MM.1S (cell line): ENCODE measurements at regions not wholly inside any gene's neighbourhood (a gene's known extent, or its start where the extent isn't known, plus 50 kb on each side); places are given as distances from the start of the nearest gene placed in this dataset.

Experiments used
- EZH2phosphoT487 ChIP-seq: fragments of 300-600 bp; sonication (generic); IDR thresholded peaks from 2 replicates; pipeline ENCODE4 v1.6.1; 2018; ENCODE audit warnings: antibody characterized with exemption, low read length
- TF ChIP-seq, protein P1 (sequence below): fragments of 300-600 bp; sonication (generic); IDR thresholded peaks from 2 replicates; pipeline ENCODE4 v1.5.1; 2016; ENCODE audit warnings: antibody characterized with exemption, low read length, mixed read lengths

DNA sequence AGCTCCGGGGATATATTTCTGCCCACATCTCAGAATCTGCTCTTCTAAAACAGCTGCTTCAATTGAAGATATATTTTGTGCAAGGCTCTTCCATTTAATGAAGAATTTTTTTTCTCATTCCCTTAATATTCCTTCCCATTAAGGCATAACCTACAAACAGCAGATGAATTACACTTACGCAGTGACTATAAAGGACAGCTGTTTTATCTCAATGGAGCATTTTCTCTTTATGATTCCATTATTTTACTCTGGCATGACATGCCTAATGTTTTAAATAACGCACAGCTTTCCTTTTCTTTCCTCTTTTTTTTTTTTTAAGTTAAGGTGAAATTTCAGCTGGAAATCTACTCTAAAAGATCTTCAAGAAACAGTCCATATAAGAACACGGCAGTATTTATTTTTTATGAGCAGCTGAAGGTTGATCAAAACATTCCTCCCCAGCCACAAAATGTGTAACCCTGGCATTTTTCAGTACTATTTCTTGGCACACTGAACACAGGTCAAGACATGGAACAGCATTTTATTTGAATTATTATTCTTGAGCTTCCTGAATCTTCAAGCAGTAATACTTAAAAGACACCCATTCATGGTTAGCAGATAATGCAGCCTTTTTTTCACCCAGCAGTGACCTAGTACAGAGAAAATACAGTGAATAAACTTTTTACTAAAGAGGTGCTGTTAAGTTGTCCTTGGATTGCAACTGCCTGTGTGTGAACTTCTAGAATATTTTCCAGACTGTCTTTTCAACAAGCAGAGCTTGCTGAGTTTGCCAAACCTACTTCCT, 118.1 kb upstream of the FOXN3 start:
- TF ChIP-seq EZH2phosphoT487: no peak
- TF ChIP-seq, protein P1, sequence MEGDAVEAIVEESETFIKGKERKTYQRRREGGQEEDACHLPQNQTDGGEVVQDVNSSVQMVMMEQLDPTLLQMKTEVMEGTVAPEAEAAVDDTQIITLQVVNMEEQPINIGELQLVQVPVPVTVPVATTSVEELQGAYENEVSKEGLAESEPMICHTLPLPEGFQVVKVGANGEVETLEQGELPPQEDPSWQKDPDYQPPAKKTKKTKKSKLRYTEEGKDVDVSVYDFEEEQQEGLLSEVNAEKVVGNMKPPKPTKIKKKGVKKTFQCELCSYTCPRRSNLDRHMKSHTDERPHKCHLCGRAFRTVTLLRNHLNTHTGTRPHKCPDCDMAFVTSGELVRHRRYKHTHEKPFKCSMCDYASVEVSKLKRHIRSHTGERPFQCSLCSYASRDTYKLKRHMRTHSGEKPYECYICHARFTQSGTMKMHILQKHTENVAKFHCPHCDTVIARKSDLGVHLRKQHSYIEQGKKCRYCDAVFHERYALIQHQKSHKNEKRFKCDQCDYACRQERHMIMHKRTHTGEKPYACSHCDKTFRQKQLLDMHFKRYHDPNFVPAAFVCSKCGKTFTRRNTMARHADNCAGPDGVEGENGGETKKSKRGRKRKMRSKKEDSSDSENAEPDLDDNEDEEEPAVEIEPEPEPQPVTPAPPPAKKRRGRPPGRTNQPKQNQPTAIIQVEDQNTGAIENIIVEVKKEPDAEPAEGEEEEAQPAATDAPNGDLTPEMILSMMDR: no peak
